ENCODE measurements at regions not wholly inside any gene's neighbourhood (a gene's known extent, or its start where the extent isn't known, plus 50 kb on each side); places are given as distances from the start of the nearest gene placed in this dataset.
"Not testable (repeated sequence)": the region's sequence is repeated elsewhere in the genome, so short reads cannot be mapped to it uniquely, and the experiment has no call there.

- no peak for TF ChIP-seq CTCF (IDR thresholded peaks at IDR 0.05; ENCODE audit: low read depth, low read length)
- DNase-seq (ENCODE audit: extremely low read depth, low read depth) = no peak
These were observed 854.3 kb downstream of the UQCRFS1 start for GRCh38 chr19:28358633-28359032.

- TF ChIP-seq CTCF (IDR thresholded peaks at IDR 0.05; ENCODE audit: low read depth, low read length) = no peak
- no peak for DNase-seq (ENCODE audit: extremely low read depth, low read depth)
These were observed 861.2 kb downstream of the UQCRFS1 start for GRCh38 chr19:28351761-28352160.

- not testable (repeated sequence) for DNase-seq (ENCODE audit: extremely low read depth, low read depth)
These were observed 861.6 kb downstream of the UQCRFS1 start for GRCh38 chr19:28351321-28351720.

GRCh38 chr19:28350673-28351072, 862.3 kb downstream of the UQCRFS1 start:
- no peak for TF ChIP-seq CTCF (IDR thresholded peaks at IDR 0.05; ENCODE audit: low read depth, low read length)
- DNase-seq (ENCODE audit: extremely low read depth, low read depth) = no peak

- no peak for TF ChIP-seq CTCF (IDR thresholded peaks at IDR 0.05; ENCODE audit: low read depth, low read length)
- no peak for DNase-seq (ENCODE audit: extremely low read depth, low read depth)
These were observed 862.9 kb downstream of the UQCRFS1 start for GRCh38 chr19:28350037-28350436.

- no peak for DNase-seq (ENCODE audit: extremely low read depth, low read depth)
- TF ChIP-seq CTCF (IDR thresholded peaks at IDR 0.05; ENCODE audit: low read depth, low read length) = no peak
These were observed 863.3 kb downstream of the UQCRFS1 start for GRCh38 chr19:28349604-28350003.

GRCh38 chr19:28345811-28346210, 867.1 kb downstream of the UQCRFS1 start:
- no peak for DNase-seq (ENCODE audit: extremely low read depth, low read depth)
- TF ChIP-seq CTCF (IDR thresholded peaks at IDR 0.05; ENCODE audit: low read depth, low read length) = no peak

GRCh38 chr19:28341810-28342350, 871.1 kb downstream of the UQCRFS1 start:
- no peak for TF ChIP-seq CTCF (IDR thresholded peaks at IDR 0.05; ENCODE audit: low read depth, low read length)
- no peak for DNase-seq (ENCODE audit: extremely low read depth, low read depth)

Data from AG09319 (cell line).